ENCODE measurements at regions not wholly inside any gene's neighbourhood (a gene's known extent, or its start where the extent isn't known, plus 50 kb on each side); places are given as distances from the start of the nearest gene placed in this dataset.

DNA sequence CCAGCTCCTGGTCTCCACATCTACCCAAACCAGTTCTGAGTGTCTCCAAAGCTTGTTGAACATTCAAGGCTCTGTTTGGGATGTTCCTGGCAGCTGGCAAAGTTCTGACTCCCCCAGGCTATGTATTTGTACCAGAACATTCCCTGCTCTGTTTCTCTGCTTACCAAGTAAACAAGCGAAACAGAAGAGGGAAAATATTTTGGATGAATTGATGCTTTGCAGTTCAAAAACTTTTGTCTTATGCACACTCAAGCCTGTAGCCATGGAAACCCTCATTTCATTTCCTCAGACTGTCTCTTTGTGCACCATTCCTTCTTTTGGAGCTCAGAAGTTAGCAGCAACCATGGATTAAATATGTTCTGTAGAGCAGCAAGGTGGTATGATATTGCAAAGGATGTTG, 145.8 kb downstream of the ACTL7B start:
- DNase-seq = no peak

DNA sequence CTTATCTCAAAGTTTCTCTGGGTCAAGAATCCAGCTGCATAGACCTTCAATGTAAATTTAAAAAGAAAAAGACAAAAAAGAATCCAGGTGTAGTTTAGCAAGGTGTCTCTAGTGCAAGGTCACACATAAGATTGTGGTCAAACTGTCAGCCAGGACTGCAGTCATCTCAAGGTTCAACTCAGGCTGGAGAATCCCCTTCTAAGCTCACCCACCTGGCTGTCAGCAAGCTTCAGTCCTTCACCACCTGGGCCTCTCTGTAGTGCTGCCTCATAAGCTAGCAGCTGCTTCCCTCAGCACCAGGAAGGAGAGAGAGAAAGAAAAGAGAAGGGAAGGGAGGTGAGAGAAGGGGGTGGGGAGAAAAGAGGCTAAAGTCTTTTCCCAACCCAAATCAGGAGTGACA, 146.7 kb downstream of the ACTL7B start:
- no peak for DNase-seq

- no peak for DNase-seq
Observed at GRCh38 chr9:108708448-108708847, 147.3 kb downstream of the ACTL7B start.

DNA sequence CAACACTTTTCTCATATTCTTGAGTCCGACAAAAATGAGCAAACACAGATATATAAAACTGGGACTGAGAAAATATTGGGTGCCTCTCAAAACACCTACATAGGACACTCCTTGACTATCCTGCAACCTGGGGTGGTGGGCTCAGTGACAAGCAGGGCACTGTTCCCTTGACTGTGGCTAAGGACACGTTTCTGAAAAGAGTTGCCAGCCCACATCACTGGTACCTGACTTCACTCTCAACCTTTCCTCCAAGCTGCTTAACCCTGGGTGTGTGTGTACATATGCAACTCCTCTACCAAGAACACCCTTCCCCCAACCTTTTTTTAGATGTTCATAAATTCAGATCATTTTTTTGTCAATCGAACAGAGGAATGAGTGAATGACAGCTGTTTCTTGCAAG, 148.7 kb downstream of the ACTL7B start:
- no peak for DNase-seq

DNA sequence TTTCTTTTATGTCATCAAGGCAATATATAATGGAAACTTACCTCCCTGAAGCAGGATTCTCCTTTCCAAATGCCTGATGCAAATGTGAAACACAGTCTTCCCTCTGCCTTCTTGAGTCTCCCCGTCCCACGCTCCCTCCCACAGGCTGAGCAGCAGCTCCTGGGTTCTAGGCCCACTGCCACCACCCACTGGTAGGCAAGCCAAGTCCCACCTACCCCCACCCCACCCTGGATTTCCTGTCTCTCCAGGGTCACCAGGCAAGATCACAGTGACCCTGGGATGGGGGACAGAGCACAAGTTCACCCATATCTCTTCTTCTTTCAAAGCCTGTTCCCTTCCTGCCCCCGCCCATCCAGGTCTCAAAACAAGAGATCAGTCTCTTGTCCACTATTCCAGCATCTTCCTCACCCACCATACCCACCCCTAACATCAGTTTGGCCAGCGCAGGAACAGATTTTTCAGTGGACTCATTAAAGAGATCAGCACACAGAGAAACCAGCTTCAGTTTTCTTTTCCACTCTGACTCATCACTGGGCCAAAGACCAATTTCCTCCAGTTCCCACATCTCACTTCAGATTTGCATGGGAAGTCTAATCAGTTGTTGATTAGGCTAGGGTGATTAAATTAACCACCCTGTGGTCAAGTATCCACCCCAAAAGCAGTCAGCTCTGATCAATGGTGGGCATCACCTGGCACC, 151.5 kb downstream of the ACTL7B start:
- DNase-seq = no peak

GRCh38 chr9:108703429-108703828, 152.4 kb downstream of the ACTL7B start:
- no peak for DNase-seq

DNA sequence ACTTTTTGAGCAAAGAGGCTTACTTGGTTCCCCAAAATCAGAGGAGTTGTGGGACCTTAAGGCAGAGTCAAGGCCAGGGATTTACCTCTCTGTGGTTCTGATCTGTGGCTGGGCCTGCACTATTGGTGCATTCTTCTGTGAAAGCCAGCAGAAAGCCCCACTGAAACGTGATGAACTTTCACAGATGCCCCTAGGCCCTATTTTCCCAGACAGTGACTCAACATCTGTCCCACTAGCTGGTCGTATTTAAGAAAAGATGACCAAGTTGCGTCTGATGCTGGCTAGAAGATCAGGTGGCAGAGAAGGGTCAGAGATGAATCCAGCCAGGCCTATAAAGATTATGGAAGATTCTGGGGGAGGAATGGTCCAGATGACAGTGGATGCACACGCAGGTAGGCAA, 153.1 kb downstream of the ACTL7B start:
- DNase-seq = no peak

GRCh38 chr9:108698801-108699200, 157.0 kb downstream of the ACTL7B start:
- DNase-seq = no peak

GRCh38 chr9:108698231-108698630, 157.6 kb downstream of the ACTL7B start:
- DNase-seq = no peak

DNA sequence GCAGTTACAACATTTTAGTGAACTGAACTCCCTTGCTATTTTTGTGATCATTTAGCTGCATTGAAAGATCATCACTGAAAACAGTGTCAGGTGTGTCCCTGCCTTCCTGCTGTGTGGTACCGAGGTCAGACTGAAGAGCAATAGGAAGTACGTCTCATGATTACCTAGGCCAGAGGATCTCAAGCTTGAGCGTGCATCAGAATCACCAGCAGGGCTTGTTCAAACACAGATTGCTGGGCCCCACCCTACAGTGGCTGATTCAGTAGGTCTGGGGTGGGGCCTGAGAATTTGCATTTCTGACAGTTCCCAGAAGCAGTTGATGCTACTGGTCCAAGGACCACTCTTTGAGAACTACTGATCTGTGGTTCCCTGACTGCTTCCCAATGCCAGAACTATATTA, 159.6 kb downstream of the ACTL7B start:
- DNase-seq = no peak

GRCh38 chr9:108694170-108694569, 161.6 kb downstream of the ACTL7B start:
- DNase-seq = no peak

- no peak for DNase-seq
Observed at GRCh38 chr9:108691614-108692013, 164.2 kb downstream of the ACTL7B start.

DNA sequence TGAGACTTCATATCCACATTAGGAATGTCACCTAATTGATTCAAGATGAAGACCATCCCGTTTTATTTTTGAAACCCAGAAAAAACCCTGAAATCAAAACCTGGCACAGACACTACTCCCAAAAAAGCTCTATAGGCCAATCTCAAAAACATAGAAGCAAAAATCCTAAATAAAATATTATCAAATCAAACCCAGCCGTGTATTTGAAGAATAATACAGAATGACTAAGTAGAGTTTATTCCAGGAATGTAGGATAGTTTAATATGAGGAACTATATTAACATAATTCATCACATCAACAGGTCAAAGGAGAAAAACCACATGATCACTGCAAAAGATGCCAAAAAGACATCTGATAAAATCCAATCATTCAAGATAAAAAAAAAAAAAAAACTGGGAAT, 167.1 kb downstream of the ACTL7B start:
- no peak for DNase-seq

GRCh38 chr9:108688051-108688450, 167.7 kb downstream of the ACTL7B start:
- DNase-seq = no peak

DNA sequence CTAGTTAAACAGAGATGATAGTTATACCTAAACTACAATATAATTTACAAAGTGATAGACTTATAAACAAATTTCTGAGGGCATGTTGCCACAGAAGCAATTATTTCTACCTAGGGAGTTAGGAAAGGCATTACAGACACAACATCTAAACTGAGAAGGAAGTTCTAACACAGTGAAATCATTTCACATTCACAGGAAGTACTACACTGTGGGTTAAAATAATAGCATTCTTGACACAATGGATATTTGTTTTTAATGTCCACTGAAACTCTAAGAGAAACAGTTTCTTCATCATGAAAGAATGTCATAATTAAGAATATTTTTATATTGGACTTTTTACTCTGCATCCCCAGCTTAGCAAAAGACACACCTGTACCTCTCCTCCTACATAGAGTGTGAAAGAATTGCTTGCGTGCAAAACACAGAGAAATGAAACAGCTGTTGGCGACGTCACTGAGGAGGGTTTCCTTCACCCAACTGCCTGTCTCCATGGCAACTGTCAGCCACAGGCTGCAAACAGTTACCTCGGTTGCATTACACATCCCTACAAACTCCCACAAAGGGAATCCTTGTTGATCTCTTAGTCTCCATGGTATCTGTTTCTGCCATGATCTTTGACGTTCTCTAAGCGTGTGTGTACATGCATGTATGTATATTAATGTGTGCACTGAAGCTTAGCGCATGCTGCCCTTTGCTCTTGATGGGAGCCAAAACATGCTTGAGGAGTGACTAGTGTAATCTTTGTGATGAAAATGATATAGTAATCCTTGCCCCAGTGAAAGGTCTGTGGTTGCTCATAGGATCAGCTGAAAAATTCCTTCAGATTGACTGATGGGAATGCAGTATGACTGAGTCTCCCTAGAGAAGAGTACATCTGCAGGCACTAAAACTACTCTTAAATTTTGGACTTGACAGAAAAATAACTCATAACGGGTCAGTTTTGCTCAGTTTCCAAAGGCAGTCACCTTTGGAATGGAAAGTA, 168.5 kb downstream of the ACTL7B start:
- DNase-seq = no peak

DNA sequence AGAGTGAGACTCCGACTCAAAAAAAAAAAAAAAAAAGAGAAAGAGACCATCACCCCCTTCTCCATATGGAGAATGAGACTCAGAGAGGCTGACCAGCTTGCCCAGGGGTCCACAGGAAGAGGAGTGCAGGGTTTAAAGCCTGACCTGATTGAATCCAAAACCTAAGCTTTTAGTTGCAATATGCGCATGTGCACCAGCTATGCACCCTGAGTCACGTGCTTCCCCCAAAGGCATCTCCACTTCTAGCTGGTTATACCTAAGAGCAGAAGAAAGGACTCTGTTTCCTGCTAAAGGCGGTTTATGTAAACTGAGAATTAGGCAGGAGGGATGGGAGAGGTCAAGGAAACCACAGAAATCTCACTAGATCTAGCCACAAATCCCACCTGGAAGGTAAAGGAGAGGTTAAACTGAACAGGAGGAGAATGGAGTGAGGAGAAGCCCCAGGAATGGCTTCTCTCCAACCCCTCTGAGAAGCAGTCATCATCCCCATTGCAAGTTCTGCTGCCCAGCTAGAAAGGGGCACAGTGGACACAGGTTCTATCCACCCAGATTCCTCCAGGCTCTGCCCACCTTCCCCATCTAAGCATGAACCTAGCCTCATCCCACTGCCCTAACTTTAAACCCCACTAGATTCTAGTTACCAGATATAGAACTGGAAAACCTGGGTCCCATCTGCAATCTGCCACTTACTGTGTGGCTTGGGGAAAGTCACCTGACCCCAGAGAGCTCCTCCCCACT, 171.3 kb downstream of the ACTL7B start:
- DNase-seq = no peak

GRCh38 chr9:108683245-108683644, 172.5 kb downstream of the ACTL7B start:
- DNase-seq = no peak

DNA sequence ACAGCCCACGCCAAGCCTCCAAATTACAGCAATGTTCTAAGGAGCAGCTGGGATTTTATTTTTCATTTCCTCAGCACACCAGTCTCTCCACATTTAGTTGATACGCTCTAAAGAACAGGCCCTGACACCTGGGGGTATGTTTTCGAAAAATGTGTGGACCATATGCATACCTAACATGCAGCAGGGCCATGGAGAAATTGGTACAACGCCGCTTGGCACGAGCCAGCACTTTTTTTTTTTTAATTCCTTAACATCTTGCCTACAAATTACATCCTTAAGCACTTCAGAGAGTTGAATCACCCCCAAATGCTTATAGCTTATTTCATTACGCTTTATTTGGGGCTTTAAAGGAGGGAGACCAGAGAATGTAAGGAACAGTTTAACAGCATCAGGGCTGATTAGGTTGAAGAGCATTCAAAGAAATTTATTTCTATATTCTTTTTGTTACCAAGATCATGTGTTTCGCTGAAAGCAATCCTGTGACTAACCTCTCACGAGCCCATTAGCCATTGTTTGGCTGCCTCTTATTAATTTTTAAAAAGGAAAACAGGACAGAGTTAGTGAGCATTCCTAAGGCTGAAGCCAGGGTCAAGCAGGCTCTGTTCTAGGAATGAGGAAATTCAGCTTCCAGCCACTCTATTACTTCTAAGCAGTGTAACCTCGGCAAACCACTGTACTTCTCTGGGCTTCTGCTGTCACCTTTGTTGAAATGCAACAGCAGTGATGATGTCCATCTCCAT, 173.8 kb downstream of the ACTL7B start:
- no peak for DNase-seq

DNA sequence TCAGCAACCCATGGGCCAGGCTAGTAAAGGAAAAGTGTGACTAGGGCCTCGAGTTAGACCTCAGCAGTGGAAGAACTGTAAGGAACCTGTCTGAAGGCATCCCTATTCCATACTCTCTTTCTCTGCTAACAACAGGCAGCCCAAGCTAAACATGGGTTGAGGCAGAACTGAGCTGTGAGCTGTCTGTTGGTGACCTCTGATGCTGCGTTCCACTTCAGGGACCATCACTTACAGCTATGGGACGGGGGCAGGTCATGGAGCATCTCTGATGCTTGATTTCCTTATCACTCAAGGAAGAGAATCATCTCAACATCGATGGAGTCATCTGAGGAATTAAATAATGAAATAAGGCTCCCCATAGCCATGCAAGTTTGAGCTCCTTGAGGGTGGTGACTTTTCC, 174.8 kb downstream of the ACTL7B start:
- no peak for DNase-seq

GRCh38 chr9:108677776-108678175, 178.0 kb downstream of the ACTL7B start:
- no peak for DNase-seq

- DNase-seq = no peak
Observed at GRCh38 chr9:108676355-108676754, 179.4 kb downstream of the ACTL7B start.

- DNase-seq = no peak
Observed at GRCh38 chr9:108675708-108676107, 180.1 kb downstream of the ACTL7B start.

Data from retina (tissue), 1 donor.